Peyer's patch (tissue), 4 donors: ENCODE measurements at regions not wholly inside any gene's neighbourhood (a gene's known extent, or its start where the extent isn't known, plus 50 kb on each side); places are given as distances from the start of the nearest gene placed in this dataset.

Experiments used
- POLR2A ChIP-seq, 2 donors: fragments of 450-650 bp; IDR thresholded peaks; one replicate each; pipeline ENCODE4 v1.5.1; 2017; ENCODE audit warnings: antibody characterized with exemption in 2 of 2, mild to moderate bottlenecking in 2 of 2, moderate library complexity in 2 of 2
- TF ChIP-seq, protein P1 (sequence below), 6 experiments: fragments of 450-650 bp in 4 of 6; fragments of 200-600 bp in 2 of 6; sonication (generic) in 1 of 6; IDR thresholded peaks; one replicate each; pipeline ENCODE4 v1.5.1; 2017 to 2019; ENCODE audit warnings: antibody characterized with exemption in 6 of 6, mild to moderate bottlenecking in 3 of 6, moderate library complexity in 1 of 6

DNA sequence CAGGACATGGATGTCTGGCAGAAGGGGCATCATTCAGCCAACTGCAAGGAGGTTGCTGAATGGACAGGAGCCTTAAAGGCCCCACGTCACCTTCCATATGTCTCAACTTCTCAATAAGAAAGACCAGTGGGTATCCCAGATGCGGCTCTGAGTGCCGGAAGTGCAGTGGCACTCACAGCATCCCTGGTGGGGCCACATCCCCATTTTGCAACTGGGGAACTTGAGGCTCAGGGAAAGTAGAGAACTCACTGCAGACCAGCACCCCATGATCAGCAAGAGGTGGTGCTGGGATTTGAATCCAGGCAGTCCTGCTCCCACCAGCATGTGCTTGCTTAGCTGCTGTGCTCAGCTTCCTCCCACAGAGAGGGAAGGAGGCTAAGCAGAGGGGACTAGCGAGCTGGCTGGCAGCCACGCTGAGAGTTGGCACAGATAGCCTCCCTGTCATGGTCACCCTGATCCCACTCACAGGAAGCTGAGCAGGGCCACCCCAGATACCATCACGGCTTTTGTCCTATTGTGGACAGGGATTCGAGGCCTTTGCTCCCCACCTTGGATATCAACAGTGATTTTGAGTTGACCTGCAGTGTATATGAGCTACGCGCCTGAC, 294.2 kb upstream of the FOXF1 start:
- no peak for TF ChIP-seq POLR2A (IDR thresholded peaks at IDR 0.05)
- TF ChIP-seq, protein P1, sequence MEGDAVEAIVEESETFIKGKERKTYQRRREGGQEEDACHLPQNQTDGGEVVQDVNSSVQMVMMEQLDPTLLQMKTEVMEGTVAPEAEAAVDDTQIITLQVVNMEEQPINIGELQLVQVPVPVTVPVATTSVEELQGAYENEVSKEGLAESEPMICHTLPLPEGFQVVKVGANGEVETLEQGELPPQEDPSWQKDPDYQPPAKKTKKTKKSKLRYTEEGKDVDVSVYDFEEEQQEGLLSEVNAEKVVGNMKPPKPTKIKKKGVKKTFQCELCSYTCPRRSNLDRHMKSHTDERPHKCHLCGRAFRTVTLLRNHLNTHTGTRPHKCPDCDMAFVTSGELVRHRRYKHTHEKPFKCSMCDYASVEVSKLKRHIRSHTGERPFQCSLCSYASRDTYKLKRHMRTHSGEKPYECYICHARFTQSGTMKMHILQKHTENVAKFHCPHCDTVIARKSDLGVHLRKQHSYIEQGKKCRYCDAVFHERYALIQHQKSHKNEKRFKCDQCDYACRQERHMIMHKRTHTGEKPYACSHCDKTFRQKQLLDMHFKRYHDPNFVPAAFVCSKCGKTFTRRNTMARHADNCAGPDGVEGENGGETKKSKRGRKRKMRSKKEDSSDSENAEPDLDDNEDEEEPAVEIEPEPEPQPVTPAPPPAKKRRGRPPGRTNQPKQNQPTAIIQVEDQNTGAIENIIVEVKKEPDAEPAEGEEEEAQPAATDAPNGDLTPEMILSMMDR (IDR thresholded peaks at IDR 0.05) = no peak
